ENCODE measurements at regions not wholly inside any gene's neighbourhood (a gene's known extent, or its start where the extent isn't known, plus 50 kb on each side); places are given as distances from the start of the nearest gene placed in this dataset.
"Not testable (repeated sequence)": the region's sequence is repeated elsewhere in the genome, so short reads cannot be mapped to it uniquely, and the experiment has no call there.

- Mint-ChIP-seq H3K27me3 (peaks cover 19% of the 10 kb centered on the region), H3K9me3 (peaks cover 7% of the 10 kb centered on the region), H3K27ac (no peak overlapping the region), H3K4me1 (ENCODE audit: low read depth) (no peaks in the 10 kb centered on the region), H3K4me3 (no peak overlapping the region), H3K36me3 (ENCODE audit: low read depth) (no peaks in the 10 kb centered on the region)
- DNase-seq: no peak
Measured at GRCh38 chr4:123682931-123683330, 286.3 kb downstream of the SPRY1 start.

- H3K9me3 Mint-ChIP-seq: peaks cover 11% of the 10 kb centered on the region
- H3K27me3 Mint-ChIP-seq; H3K27ac Mint-ChIP-seq; H3K4me3 Mint-ChIP-seq; DNase-seq; H3K36me3 Mint-ChIP-seq (ENCODE audit: low read depth); H3K4me1 Mint-ChIP-seq (ENCODE audit: low read depth): not testable (repeated sequence)
Measured at GRCh38 chr4:123684937-123685336, 288.3 kb downstream of the SPRY1 start.

GRCh38 chr4:123695531-123695930 lies 298.9 kb downstream of the SPRY1 start:
- H3K4me1 Mint-ChIP-seq (ENCODE audit: low read depth); H3K27me3 Mint-ChIP-seq; DNase-seq; H3K27ac Mint-ChIP-seq; H3K36me3 Mint-ChIP-seq (ENCODE audit: low read depth); H3K9me3 Mint-ChIP-seq; H3K4me3 Mint-ChIP-seq: not testable (repeated sequence)

- Mint-ChIP-seq H3K27ac (no peak overlapping the region), H3K4me1 (ENCODE audit: low read depth) (no peaks in the 10 kb centered on the region), H3K36me3 (ENCODE audit: low read depth) (no peaks in the 10 kb centered on the region), H3K4me3 (no peak overlapping the region), H3K9me3 (no peaks in the 10 kb centered on the region), H3K27me3 (peaks cover 1% of the 10 kb centered on the region)
- no peak for DNase-seq
Measured at GRCh38 chr4:123696687-123697086, 300.1 kb downstream of the SPRY1 start.

- no peak for DNase-seq
- H3K4me3 Mint-ChIP-seq: no peak overlapping the region
- no peaks in the 10 kb centered on the region for H3K4me1 Mint-ChIP-seq (ENCODE audit: low read depth)
- peaks cover 4% of the 10 kb centered on the region for H3K27me3 Mint-ChIP-seq
- no peaks in the 10 kb centered on the region for H3K9me3 Mint-ChIP-seq
- H3K36me3 Mint-ChIP-seq (ENCODE audit: low read depth): no peaks in the 10 kb centered on the region
- no peak overlapping the region for H3K27ac Mint-ChIP-seq
Measured at GRCh38 chr4:123698556-123698955, 302.0 kb downstream of the SPRY1 start.

GRCh38 chr4:123699880-123700771 lies 303.5 kb downstream of the SPRY1 start:
- H3K4me3 Mint-ChIP-seq: no peak overlapping the region
- no peak for DNase-seq
- no peak overlapping the region for H3K27ac Mint-ChIP-seq
- H3K27me3 Mint-ChIP-seq: peaks cover 4% of the 10 kb centered on the region
- H3K36me3 Mint-ChIP-seq (ENCODE audit: low read depth): no peaks in the 10 kb centered on the region
- no peaks in the 10 kb centered on the region for H3K4me1 Mint-ChIP-seq (ENCODE audit: low read depth)
- no peaks in the 10 kb centered on the region for H3K9me3 Mint-ChIP-seq

GRCh38 chr4:123701131-123701575 lies 304.6 kb downstream of the SPRY1 start:
- H3K4me3 Mint-ChIP-seq: no peak overlapping the region
- H3K4me1 Mint-ChIP-seq (ENCODE audit: low read depth): no peaks in the 10 kb centered on the region
- no peak for DNase-seq
- H3K27ac Mint-ChIP-seq: no peak overlapping the region
- H3K27me3 Mint-ChIP-seq: peaks cover 4% of the 10 kb centered on the region
- H3K9me3 Mint-ChIP-seq: no peaks in the 10 kb centered on the region
- no peaks in the 10 kb centered on the region for H3K36me3 Mint-ChIP-seq (ENCODE audit: low read depth)

- Mint-ChIP-seq H3K4me1 (ENCODE audit: low read depth) (no peaks in the 10 kb centered on the region), H3K27ac (no peak overlapping the region), H3K9me3 (peaks cover 8% of the 10 kb centered on the region), H3K27me3 (peaks cover 11% of the 10 kb centered on the region), H3K4me3 (no peak overlapping the region), H3K36me3 (ENCODE audit: low read depth) (no peaks in the 10 kb centered on the region)
- no peak for DNase-seq
Measured at GRCh38 chr4:123705419-123705818, 308.8 kb downstream of the SPRY1 start.

GRCh38 chr4:123706973-123707372 lies 310.4 kb downstream of the SPRY1 start:
- Mint-ChIP-seq H3K4me3 (no peak overlapping the region), H3K27me3 (peaks cover 11% of the 10 kb centered on the region), H3K4me1 (ENCODE audit: low read depth) (no peaks in the 10 kb centered on the region), H3K36me3 (ENCODE audit: low read depth) (no peaks in the 10 kb centered on the region), H3K27ac (no peak overlapping the region), H3K9me3 (peaks cover 8% of the 10 kb centered on the region)
- DNase-seq: no peak

GRCh38 chr4:123708902-123709301 lies 312.3 kb downstream of the SPRY1 start:
- Mint-ChIP-seq H3K4me1 (ENCODE audit: low read depth) (no peaks in the 10 kb centered on the region), H3K27me3 (peaks cover 16% of the 10 kb centered on the region), H3K9me3 (peaks cover 8% of the 10 kb centered on the region), H3K4me3 (no peak overlapping the region), H3K27ac (no peak overlapping the region), H3K36me3 (ENCODE audit: low read depth) (no peaks in the 10 kb centered on the region)
- no peak for DNase-seq

GRCh38 chr4:123709336-123709735 lies 312.7 kb downstream of the SPRY1 start:
- H3K9me3 Mint-ChIP-seq: peaks cover 10% of the 10 kb centered on the region
- no peak overlapping the region for H3K4me3 Mint-ChIP-seq
- H3K27ac Mint-ChIP-seq: no peak overlapping the region
- no peaks in the 10 kb centered on the region for H3K4me1 Mint-ChIP-seq (ENCODE audit: low read depth)
- H3K36me3 Mint-ChIP-seq (ENCODE audit: low read depth): no peaks in the 10 kb centered on the region
- peaks cover 19% of the 10 kb centered on the region for H3K27me3 Mint-ChIP-seq
- DNase-seq: no peak

GRCh38 chr4:123731035-123731434 lies 334.4 kb downstream of the SPRY1 start:
- no peak overlapping the region for H3K4me3 Mint-ChIP-seq
- no peaks in the 10 kb centered on the region for H3K36me3 Mint-ChIP-seq (ENCODE audit: low read depth)
- peaks cover 12% of the 10 kb centered on the region for H3K27me3 Mint-ChIP-seq
- no peak for DNase-seq
- H3K4me1 Mint-ChIP-seq (ENCODE audit: low read depth): no peaks in the 10 kb centered on the region
- no peaks in the 10 kb centered on the region for H3K9me3 Mint-ChIP-seq
- H3K27ac Mint-ChIP-seq: no peak overlapping the region

GRCh38 chr4:123737156-123737555 lies 340.6 kb downstream of the SPRY1 start:
- no peaks in the 10 kb centered on the region for H3K9me3 Mint-ChIP-seq
- no peak overlapping the region for H3K4me3 Mint-ChIP-seq
- H3K36me3 Mint-ChIP-seq (ENCODE audit: low read depth): no peaks in the 10 kb centered on the region
- peaks cover under 1% of the 10 kb centered on the region for H3K27me3 Mint-ChIP-seq
- peaks cover 3% of the 10 kb centered on the region for H3K4me1 Mint-ChIP-seq (ENCODE audit: low read depth)
- DNase-seq: no peak
- no peak overlapping the region for H3K27ac Mint-ChIP-seq

GRCh38 chr4:123739806-123740205 lies 343.2 kb downstream of the SPRY1 start:
- no peaks in the 10 kb centered on the region for H3K9me3 Mint-ChIP-seq
- H3K27me3 Mint-ChIP-seq: peaks cover under 1% of the 10 kb centered on the region
- DNase-seq: no peak
- no peaks in the 10 kb centered on the region for H3K36me3 Mint-ChIP-seq (ENCODE audit: low read depth)
- H3K4me3 Mint-ChIP-seq: no peak overlapping the region
- H3K4me1 Mint-ChIP-seq (ENCODE audit: low read depth): peaks cover 3% of the 10 kb centered on the region
- no peak overlapping the region for H3K27ac Mint-ChIP-seq

GRCh38 chr4:123740236-123740635 lies 343.6 kb downstream of the SPRY1 start:
- peaks cover 3% of the 10 kb centered on the region for H3K4me1 Mint-ChIP-seq (ENCODE audit: low read depth)
- H3K9me3 Mint-ChIP-seq: no peaks in the 10 kb centered on the region
- peaks cover 4% of the 10 kb centered on the region for H3K27me3 Mint-ChIP-seq
- DNase-seq: no peak
- no peak overlapping the region for H3K4me3 Mint-ChIP-seq
- H3K27ac Mint-ChIP-seq: no peak overlapping the region
- H3K36me3 Mint-ChIP-seq (ENCODE audit: low read depth): no peaks in the 10 kb centered on the region

Measured in activated T-cell treated with anti-CD3 and anti-CD28 coated beads, Interleukin-2, amount 50 U/mL, for 24 hours (primary cell).